SK-N-SH treated with all-trans-retinoic acid at 6 μM for 48 hours (cell line): ENCODE measurements at regions not wholly inside any gene's neighbourhood (a gene's known extent, or its start where the extent isn't known, plus 50 kb on each side); places are given as distances from the start of the nearest gene placed in this dataset.

ENCODE experiments used
- ATAC-seq: fragments of 200-7000 bp; cut with Tn5 transposase; 3 replicates; pipeline ENCODE4 v1.9.1; 2020; ENCODE audit warnings: mild to moderate bottlenecking, moderate library complexity
- BACH2 ChIP-seq: fragments of 250-450 bp; sonication (Bioruptor Pico); IDR thresholded peaks from 2 replicates; pipeline ENCODE4 v1.9.0; 2021; ENCODE audit warnings: mild to moderate bottlenecking, borderline replicate concordance
- CSDC2 ChIP-seq: fragments of 250-450 bp; sonication (Bioruptor Pico); IDR thresholded peaks from 2 replicates; pipeline ENCODE4 v1.5.0; 2020; ENCODE audit warnings: mild to moderate bottlenecking, moderate library complexity
- ISL1 ChIP-seq: fragments of 250-450 bp; sonication (Bioruptor Pico); IDR thresholded peaks from 2 replicates; pipeline ENCODE4 v2.1.2; 2022; ENCODE audit warnings: mild to moderate bottlenecking, moderate library complexity
- OSR1 ChIP-seq: fragments of 250-450 bp; sonication (Bioruptor Pico); IDR thresholded peaks from 2 replicates; pipeline ENCODE4 v1.8.0; 2022; ENCODE audit warnings: moderate library complexity, mild to moderate bottlenecking, inconsistent platforms
- PPARA ChIP-seq: fragments of 250-450 bp; sonication (Bioruptor Pico); IDR thresholded peaks from 2 replicates; pipeline ENCODE4 v1.5.0; 2020; ENCODE audit warnings: mild to moderate bottlenecking, borderline replicate concordance
- RARB ChIP-seq: fragments of 250-450 bp; sonication (Bioruptor Pico); IDR thresholded peaks from 2 replicates; pipeline ENCODE4 v1.8.0; 2021; ENCODE audit warnings: mild to moderate bottlenecking, moderate library complexity
- TCF4 ChIP-seq: fragments of 250-450 bp; sonication (Bioruptor Pico); IDR thresholded peaks from 2 replicates; pipeline ENCODE4 v1.8.0; 2021; ENCODE audit warnings: mild to moderate bottlenecking, moderate library complexity, borderline replicate concordance
- ZC3H10 ChIP-seq: fragments of 250-450 bp; sonication (Bioruptor Pico); IDR thresholded peaks from 2 replicates; pipeline ENCODE4 v1.5.1; 2021; ENCODE audit warnings: mild to moderate bottlenecking, moderate library complexity
- ZFP3 ChIP-seq: fragments of 250-450 bp; sonication (Bioruptor Pico); IDR thresholded peaks from 2 replicates; pipeline ENCODE4 v1.5.0; 2020; ENCODE audit warnings: mild to moderate bottlenecking, moderate library complexity
- ZFP30 ChIP-seq: fragments of 450-650 bp; formaldehyde crosslinking; IDR thresholded peaks from 2 replicates; pipeline ENCODE4 v1.5.0; 2022; ENCODE audit warnings: mild to moderate bottlenecking, moderate library complexity
- ZNF565 ChIP-seq: fragments of 450-650 bp; formaldehyde crosslinking; conservative IDR thresholded peaks from 2 replicates; pipeline ENCODE4 v1.5.0; 2020; ENCODE audit warnings: low read depth, mild to moderate bottlenecking, moderate library complexity
- ZNF70 ChIP-seq: fragments of 450-650 bp; formaldehyde crosslinking; IDR thresholded peaks from 2 replicates; pipeline ENCODE4 v1.5.0; 2020; ENCODE audit warnings: mild to moderate bottlenecking, moderate library complexity
- ZNF8 ChIP-seq: fragments of 450-650 bp; formaldehyde crosslinking; IDR thresholded peaks from 2 replicates; pipeline ENCODE4 v1.5.0; 2020; ENCODE audit warnings: mild to moderate bottlenecking, moderate library complexity
- TF ChIP-seq, protein P1 (sequence below): fragments of 250-450 bp; sonication (Bioruptor Pico); IDR thresholded peaks from 2 replicates; pipeline ENCODE4 v1.8.0; 2021; ENCODE audit warnings: low read depth, mild to moderate bottlenecking, moderate library complexity, borderline replicate concordance
- TF ChIP-seq, protein P2 (sequence below): fragments of 250-450 bp; sonication (Bioruptor Pico); IDR thresholded peaks from 2 replicates; pipeline ENCODE4 v1.5.1; 2020; ENCODE audit warnings: low read depth, mild to moderate bottlenecking, moderate library complexity
- TF ChIP-seq, protein P3 (sequence below): fragments of 250-450 bp; sonication (Bioruptor Pico); IDR thresholded peaks from 2 replicates; pipeline ENCODE4 v1.5.1; 2021; ENCODE audit warnings: mild to moderate bottlenecking, moderate library complexity

DNA sequence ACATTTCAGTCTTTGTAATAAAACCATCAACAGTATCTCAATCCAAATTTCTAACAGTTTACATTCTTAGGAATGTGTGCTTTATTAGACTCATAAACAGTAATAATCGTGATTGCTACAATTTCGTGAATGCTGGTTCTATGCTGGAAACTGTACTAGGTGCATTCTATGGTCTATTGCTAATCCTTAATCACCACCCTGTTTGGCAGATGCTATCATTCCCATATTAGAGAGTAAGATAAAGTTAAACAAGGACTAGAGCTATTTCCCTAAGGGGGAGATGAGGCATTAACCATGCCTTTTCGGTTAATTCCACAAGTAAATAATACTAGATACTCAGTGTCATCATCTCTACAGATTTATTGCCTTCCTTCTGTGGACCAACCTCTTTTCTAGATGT, 244.0 kb downstream of the PAX3 start:
- no peak for ATAC-seq
- TF ChIP-seq, protein P1, sequence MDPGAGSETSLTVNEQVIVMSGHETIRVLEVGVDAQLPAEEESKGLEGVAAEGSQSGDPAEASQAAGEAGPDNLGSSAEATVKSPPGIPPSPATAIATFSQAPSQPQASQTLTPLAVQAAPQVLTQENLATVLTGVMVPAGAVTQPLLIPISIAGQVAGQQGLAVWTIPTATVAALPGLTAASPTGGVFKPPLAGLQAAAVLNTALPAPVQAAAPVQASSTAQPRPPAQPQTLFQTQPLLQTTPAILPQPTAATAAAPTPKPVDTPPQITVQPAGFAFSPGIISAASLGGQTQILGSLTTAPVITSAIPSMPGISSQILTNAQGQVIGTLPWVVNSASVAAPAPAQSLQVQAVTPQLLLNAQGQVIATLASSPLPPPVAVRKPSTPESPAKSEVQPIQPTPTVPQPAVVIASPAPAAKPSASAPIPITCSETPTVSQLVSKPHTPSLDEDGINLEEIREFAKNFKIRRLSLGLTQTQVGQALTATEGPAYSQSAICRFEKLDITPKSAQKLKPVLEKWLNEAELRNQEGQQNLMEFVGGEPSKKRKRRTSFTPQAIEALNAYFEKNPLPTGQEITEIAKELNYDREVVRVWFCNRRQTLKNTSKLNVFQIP (CRISPR knock-in tag) = no peak
- TF ChIP-seq TCF4 = no peak
- no peak for TF ChIP-seq BACH2 (CRISPR knock-in tag)

DNA sequence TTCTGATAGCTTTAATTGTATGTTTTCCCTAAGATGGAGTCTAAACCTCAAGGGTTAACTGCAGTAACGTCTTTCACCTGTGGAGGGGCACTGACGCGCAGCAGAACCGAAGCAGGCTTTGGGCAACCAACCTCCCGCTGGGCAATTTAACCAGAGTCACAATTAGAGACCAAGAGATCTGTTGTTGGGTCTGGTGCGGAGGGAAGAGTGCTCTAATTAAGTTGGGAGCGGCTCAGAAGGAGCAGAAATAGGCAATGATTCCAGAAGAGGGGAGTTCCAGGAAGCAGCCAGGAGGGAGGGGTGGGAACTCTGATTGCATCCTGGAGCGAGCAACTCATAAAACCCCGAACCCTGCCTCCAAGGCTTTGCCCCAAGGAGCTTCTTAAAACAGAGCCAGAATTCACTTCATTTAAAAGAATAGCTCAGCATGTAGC, 245.8 kb downstream of the PAX3 start:
- no peak for ATAC-seq
- TF ChIP-seq, protein P1 (CRISPR knock-in tag) = no peak
- TF ChIP-seq ZNF70 (no peak), TCF4 (no peak), ZFP3 (CRISPR knock-in tag) (no peak), BACH2 (CRISPR knock-in tag) (no peak), ZNF8 (no peak), CSDC2 (CRISPR knock-in tag) (no peak), ZNF565 (CRISPR knock-in tag) (no peak)
- TF ChIP-seq, protein P2, sequence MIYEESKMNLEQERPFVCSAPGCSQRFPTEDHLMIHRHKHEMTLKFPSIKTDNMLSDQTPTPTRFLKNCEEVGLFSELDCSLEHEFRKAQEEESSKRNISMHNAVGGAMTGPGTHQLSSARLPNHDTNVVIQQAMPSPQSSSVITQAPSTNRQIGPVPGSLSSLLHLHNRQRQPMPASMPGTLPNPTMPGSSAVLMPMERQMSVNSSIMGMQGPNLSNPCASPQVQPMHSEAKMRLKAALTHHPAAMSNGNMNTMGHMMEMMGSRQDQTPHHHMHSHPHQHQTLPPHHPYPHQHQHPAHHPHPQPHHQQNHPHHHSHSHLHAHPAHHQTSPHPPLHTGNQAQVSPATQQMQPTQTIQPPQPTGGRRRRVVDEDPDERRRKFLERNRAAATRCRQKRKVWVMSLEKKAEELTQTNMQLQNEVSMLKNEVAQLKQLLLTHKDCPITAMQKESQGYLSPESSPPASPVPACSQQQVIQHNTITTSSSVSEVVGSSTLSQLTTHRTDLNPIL (CRISPR knock-in tag) = no peak

GRCh38 chr2:222050981-222051380, 247.8 kb downstream of the PAX3 start:
- ATAC-seq = no peak
- no peak for TF ChIP-seq CSDC2 (CRISPR knock-in tag)
- TF ChIP-seq PPARA (CRISPR knock-in tag) = no peak
- TF ChIP-seq ZFP30 (CRISPR knock-in tag) = no peak
- no peak for TF ChIP-seq ISL1
- no peak for TF ChIP-seq ZC3H10 (CRISPR knock-in tag)
- no peak for TF ChIP-seq OSR1 (CRISPR knock-in tag)
- TF ChIP-seq, protein P1 (CRISPR knock-in tag) = no peak
- no peak for TF ChIP-seq ZNF70

DNA sequence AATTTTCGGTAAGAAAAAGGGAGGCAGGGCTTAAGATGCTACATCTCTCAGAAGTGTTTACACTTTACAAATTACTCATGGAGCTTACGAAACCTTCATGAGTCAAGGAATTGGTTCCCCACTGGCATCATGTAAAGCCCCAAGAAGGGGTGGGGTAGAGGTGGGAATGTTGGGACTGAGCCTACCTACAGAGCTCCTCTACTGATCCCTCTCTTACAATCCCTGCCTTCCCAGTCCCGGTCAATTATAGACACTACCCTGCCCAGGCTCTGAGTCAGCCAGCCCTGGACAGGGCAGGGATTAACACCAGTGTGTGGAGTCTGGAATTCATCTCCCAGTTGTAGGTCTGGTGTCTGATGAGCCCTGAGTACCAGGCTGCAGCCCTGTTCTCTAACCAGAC, 248.9 kb downstream of the PAX3 start:
- ATAC-seq = no peak
- TF ChIP-seq CSDC2 (CRISPR knock-in tag) = no peak
- TF ChIP-seq, protein P1 (CRISPR knock-in tag) = no peak
- TF ChIP-seq BACH2 (CRISPR knock-in tag) = no peak
- TF ChIP-seq, protein P3, sequence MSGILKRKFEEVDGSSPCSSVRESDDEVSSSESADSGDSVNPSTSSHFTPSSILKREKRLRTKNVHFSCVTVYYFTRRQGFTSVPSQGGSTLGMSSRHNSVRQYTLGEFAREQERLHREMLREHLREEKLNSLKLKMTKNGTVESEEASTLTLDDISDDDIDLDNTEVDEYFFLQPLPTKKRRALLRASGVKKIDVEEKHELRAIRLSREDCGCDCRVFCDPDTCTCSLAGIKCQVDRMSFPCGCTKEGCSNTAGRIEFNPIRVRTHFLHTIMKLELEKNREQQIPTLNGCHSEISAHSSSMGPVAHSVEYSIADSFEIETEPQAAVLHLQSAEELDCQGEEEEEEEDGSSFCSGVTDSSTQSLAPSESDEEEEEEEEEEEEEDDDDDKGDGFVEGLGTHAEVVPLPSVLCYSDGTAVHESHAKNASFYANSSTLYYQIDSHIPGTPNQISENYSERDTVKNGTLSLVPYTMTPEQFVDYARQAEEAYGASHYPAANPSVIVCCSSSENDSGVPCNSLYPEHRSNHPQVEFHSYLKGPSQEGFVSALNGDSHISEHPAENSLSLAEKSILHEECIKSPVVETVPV (CRISPR knock-in tag) = no peak
- TF ChIP-seq ZC3H10 (CRISPR knock-in tag) = no peak
- no peak for TF ChIP-seq ISL1
- TF ChIP-seq PPARA (CRISPR knock-in tag) = no peak
- TF ChIP-seq ZNF70 = no peak
- TF ChIP-seq ZFP30 (CRISPR knock-in tag) = no peak
- TF ChIP-seq OSR1 (CRISPR knock-in tag) = no peak
- TF ChIP-seq RARB (CRISPR knock-in tag) = no peak
- no peak for TF ChIP-seq ZNF565 (CRISPR knock-in tag)
- no peak for TF ChIP-seq ZNF8
